ENCODE measurements at regions not wholly inside any gene's neighbourhood (a gene's known extent, or its start where the extent isn't known, plus 50 kb on each side); places are given as distances from the start of the nearest gene placed in this dataset.
"Not testable (repeated sequence)": the region's sequence is repeated elsewhere in the genome, so short reads cannot be mapped to it uniquely, and the experiment has no call there.

- no peak for DNase-seq
These were observed 106.3 kb upstream of the RNU6-1 start for GRCh38 chr15:67945951-67946700.

GRCh38 chr15:67946701-67947100 is 106.9 kb upstream of the RNU6-1 start:
- DNase-seq: no peak

- no peak for DNase-seq
These were observed 106.7 kb upstream of the PIAS1 start for GRCh38 chr15:67947254-67948039.

GRCh38 chr15:67948215-67948614 is 105.9 kb upstream of the PIAS1 start:
- no peak for DNase-seq

GRCh38 chr15:67951187-67951586 is 102.9 kb upstream of the PIAS1 start:
- DNase-seq: not testable (repeated sequence)

GRCh38 chr15:67953299-67953698 is 100.8 kb upstream of the PIAS1 start:
- no peak for DNase-seq

GRCh38 chr15:67955252-67955651 is 98.9 kb upstream of the PIAS1 start:
- no peak for DNase-seq

GRCh38 chr15:67957435-67958132 is 96.5 kb upstream of the PIAS1 start:
- DNase-seq: no peak

- peak; percentile 64 for DNase-seq
These were observed 86.2 kb upstream of the PIAS1 start for GRCh38 chr15:67967871-67968431.

- peak; percentile 56 for DNase-seq
These were observed 85.6 kb upstream of the PIAS1 start for GRCh38 chr15:67968564-67968963.

- peak; percentile 56 for DNase-seq
These were observed 85.1 kb upstream of the PIAS1 start for GRCh38 chr15:67968966-67969365.

- no peak for DNase-seq
These were observed 84.2 kb upstream of the PIAS1 start for GRCh38 chr15:67969892-67970291.

GRCh38 chr15:67972377-67972776 is 81.7 kb upstream of the PIAS1 start:
- no peak for DNase-seq

- DNase-seq: no peak
These were observed 80.3 kb upstream of the PIAS1 start for GRCh38 chr15:67973846-67974245.

- DNase-seq: no peak
These were observed 77.5 kb upstream of the PIAS1 start for GRCh38 chr15:67976506-67977073.

- DNase-seq: no peak
These were observed 76.6 kb upstream of the PIAS1 start for GRCh38 chr15:67977414-67978089.

- no peak for DNase-seq
These were observed 74.8 kb upstream of the PIAS1 start for GRCh38 chr15:67979281-67979680.

- no peak for DNase-seq
These were observed 73.9 kb upstream of the PIAS1 start for GRCh38 chr15:67980171-67980570.

GRCh38 chr15:67980773-67981685 is 73.1 kb upstream of the PIAS1 start:
- no peak for DNase-seq

- DNase-seq: no peak
These were observed 72.3 kb upstream of the PIAS1 start for GRCh38 chr15:67981848-67982247.

GRCh38 chr15:67991706-67992105 is 62.4 kb upstream of the PIAS1 start:
- no peak for DNase-seq
